Keratinocyte (primary cell): ENCODE measurements at regions not wholly inside any gene's neighbourhood (a gene's known extent, or its start where the extent isn't known, plus 50 kb on each side); places are given as distances from the start of the nearest gene placed in this dataset.

Experiments
- DNase-seq: peaks from one replicate; pipeline ENCODE4 v3.0.0-alpha.2; 2011; ENCODE audit warnings: low read depth, missing footprints, low spot score
- FAIRE-seq: peaks from 2 replicates; lab custom pipeline; 2011; peaks lifted over from hg19 to GRCh38; lab: Jason Lieb, UNC
- H2AFZ ChIP-seq: 2 replicates; pipeline ENCODE4 v1.6.0; 2012; ENCODE audit warnings: low read length, control low read depth, inconsistent platforms; ENCODE audit not compliant: control insufficient read depth
- H3K27ac ChIP-seq: 2 replicates; pipeline ENCODE4 v1.5.1; 2011; ENCODE audit warnings: low read length; ENCODE audit not compliant: control insufficient read depth, insufficient read depth
- H3K27me3 ChIP-seq: 3 replicates; pipeline ENCODE4 v1.6.0; 2011; ENCODE audit warnings: low read length; ENCODE audit not compliant: control insufficient read depth, insufficient read depth; ENCODE audit errors: extremely low read depth
- H3K36me3 ChIP-seq, 2 experiments: 2 replicates in 1 of 2; 3 replicates in 1 of 2; pipeline ENCODE4 v1.5.1; 2011; ENCODE audit warnings: low read length in 2 of 2, mild to moderate bottlenecking in 1 of 2; ENCODE audit not compliant: control insufficient read depth in 2 of 2, insufficient read depth in 2 of 2; ENCODE audit errors: extremely low read depth in 1 of 2
- H3K4me1 ChIP-seq: 3 replicates; pipeline ENCODE4 v1.5.1; 2011; ENCODE audit warnings: low read length; ENCODE audit not compliant: control insufficient read depth, insufficient read depth; ENCODE audit errors: extremely low read depth
- H3K4me2 ChIP-seq: 3 replicates; pipeline ENCODE4 v1.6.0; 2011; ENCODE audit warnings: low read depth, low read length; ENCODE audit not compliant: control insufficient read depth, insufficient read depth; ENCODE audit errors: extremely low read depth
- H3K4me3 ChIP-seq, 3 experiments: fragments of 200-600 bp in 1 of 3; sonication (generic) in 1 of 3; 2 replicates in 2 of 3; 3 replicates in 1 of 3; pipeline ENCODE4 v1.5.1; 2011 to 2016; ENCODE audit warnings: low read length in 3 of 3, mild to moderate bottlenecking in 3 of 3, control low read depth in 2 of 3, inconsistent platforms in 1 of 3, low read depth in 1 of 3, mixed read lengths in 1 of 3, mixed run types in 1 of 3, moderate library complexity in 1 of 3; ENCODE audit not compliant: control insufficient read depth in 2 of 3, insufficient read depth in 2 of 3; ENCODE audit errors: extremely low read depth in 1 of 3
- H3K79me2 ChIP-seq: 2 replicates; pipeline ENCODE4 v1.6.0; 2012; ENCODE audit warnings: low read length; ENCODE audit not compliant: control insufficient read depth, insufficient read depth
- H3K9ac ChIP-seq: 3 replicates; pipeline ENCODE4 v1.6.0; 2011; ENCODE audit warnings: low read length; ENCODE audit not compliant: control insufficient read depth, insufficient read depth; ENCODE audit errors: extremely low read depth
- H3K9me1 ChIP-seq: 3 replicates; pipeline ENCODE4 v1.6.0; 2011; ENCODE audit warnings: low read length; ENCODE audit not compliant: control insufficient read depth, insufficient read depth; ENCODE audit errors: extremely low read depth
- H3K9me3 ChIP-seq: 2 replicates; pipeline ENCODE4 v1.5.1; 2012; ENCODE audit warnings: low read depth, low read length; ENCODE audit not compliant: control insufficient read depth
- H4K20me1 ChIP-seq: 3 replicates; pipeline ENCODE4 v1.6.0; 2011; ENCODE audit warnings: low read length; ENCODE audit not compliant: control insufficient read depth, insufficient read depth; ENCODE audit errors: extremely low read depth
- CTCF ChIP-seq, 3 experiments: IDR thresholded peaks in 1 of 3; conservative IDR thresholded peaks in 1 of 3; optimal IDR thresholded peaks in 1 of 3; 2 replicates in 2 of 3; 3 replicates in 1 of 3; pipeline versions ENCODE3 to v1.5.1; 2011; ENCODE audit warnings: low read length in 3 of 3, mild to moderate bottlenecking in 3 of 3, moderate library complexity in 2 of 3, control low read depth in 1 of 3, inconsistent platforms in 1 of 3; ENCODE audit not compliant: insufficient read depth in 2 of 3; ENCODE audit errors: extremely low read depth in 1 of 3
- EZH2 ChIP-seq: IDR thresholded peaks from one replicate; pipeline ENCODE4 v1.6.1; 2012; ENCODE audit warnings: inconsistent platforms, mild to moderate bottlenecking, low read length, moderate library complexity
- dilution Hi-C: fragments of 300-500 bp; cut with MboI; formaldehyde crosslinking; loops from one replicate; pipeline ENCODE4 v1.7.0; 2020; ENCODE audit warnings: low sequenced_read_pairs; ENCODE audit not compliant: extremely low pct_ligation_motif_present

DNA sequence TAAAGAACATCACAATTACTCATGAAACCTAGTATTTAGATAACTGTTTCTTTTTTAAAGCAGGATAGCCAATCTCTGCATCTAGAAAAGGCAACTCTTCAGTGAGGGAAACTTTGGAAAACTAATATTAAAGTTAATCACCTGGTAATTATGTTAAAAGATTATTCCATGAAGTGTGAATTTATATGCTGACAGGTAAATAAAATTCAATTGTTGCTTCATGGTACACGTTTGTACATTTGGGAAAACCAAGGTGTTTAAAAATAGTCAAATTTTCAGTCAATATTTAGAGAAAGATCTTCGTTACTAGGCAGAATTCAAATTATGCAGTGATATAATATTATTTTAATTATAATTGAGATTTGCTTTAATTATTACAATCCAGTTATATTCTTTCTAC lies 100.1 kb upstream of the LRFN5 start:
- no peak overlapping the region for H3K27ac ChIP-seq
- no peak overlapping the region for H3K9ac ChIP-seq
- no peaks in the 10 kb centered on the region for H3K9me1 ChIP-seq

GRCh38 chr14:41505491-41505890 lies 101.2 kb upstream of the LRFN5 start:
- Histone ChIP-seq H3K4me3 (no peak overlapping the region), H3K9me1 (no peaks in the 10 kb centered on the region), H3K79me2 (no peaks in the 10 kb centered on the region), H3K27ac (no peak overlapping the region), H3K4me1 (no peaks in the 10 kb centered on the region), H3K9me3 (no peaks in the 10 kb centered on the region), H4K20me1 (no peaks in the 10 kb centered on the region), H3K4me2 (no peak overlapping the region), H3K9ac (no peak overlapping the region), H3K27me3 (no peaks in the 10 kb centered on the region), H3K36me3 (no peaks in the 10 kb centered on the region), H2AFZ (no peak overlapping the region)
- no peak for FAIRE-seq
- dilution Hi-C loops, result no loop called here
- TF ChIP-seq EZH2 (no peak), CTCF (optimal IDR thresholded peaks at IDR 0.05 in 1 of 3, IDR thresholded peaks at IDR 0.05 in 1 of 3, conservative IDR thresholded peaks at IDR 0.05 in 1 of 3; ENCODE audit: extremely low read depth in 1 of 3, insufficient read depth in 2 of 3, low read length in 3 of 3) (no peak)
- no peak for DNase-seq

More for the DNA sequence above, 100.1 kb upstream of the LRFN5 start:
- no peaks in the 10 kb centered on the region for H3K27me3 ChIP-seq
- no peaks in the 10 kb centered on the region for H3K4me1 ChIP-seq
- TF ChIP-seq CTCF (optimal IDR thresholded peaks at IDR 0.05 in 1 of 3, IDR thresholded peaks at IDR 0.05 in 1 of 3, conservative IDR thresholded peaks at IDR 0.05 in 1 of 3; ENCODE audit: extremely low read depth in 1 of 3, insufficient read depth in 2 of 3, low read length in 3 of 3) (no peak), EZH2 (no peak)
- dilution Hi-C loops, result no loop called here
- H2AFZ ChIP-seq, result no peak overlapping the region
- DNase-seq, result no peak
- no peaks in the 10 kb centered on the region for H3K36me3 ChIP-seq
- H3K4me2 ChIP-seq, result no peak overlapping the region
- no peaks in the 10 kb centered on the region for H4K20me1 ChIP-seq
- no peaks in the 10 kb centered on the region for H3K9me3 ChIP-seq
- H3K4me3 ChIP-seq, result no peak overlapping the region
- no peak for FAIRE-seq
- no peaks in the 10 kb centered on the region for H3K79me2 ChIP-seq
